B cell (primary cell): ENCODE measurements at regions not wholly inside any gene's neighbourhood (a gene's known extent, or its start where the extent isn't known, plus 50 kb on each side); places are given as distances from the start of the nearest gene placed in this dataset.

Experiments used
- ATAC-seq: fragments of 200-7000 bp; cut with Tn5 transposase; one replicate; pipeline ENCODE4 v1.10.0; 2021; ENCODE audit warnings: low read depth, mild to moderate bottlenecking, moderate number of reproducible peaks, moderate library complexity
- CTCF ChIA-PET: fragments of 350-600 bp; sonication (Branson Sonifier 250); formaldehyde crosslinking; loops from one replicate; lab custom pipeline; 2021; ENCODE audit warnings: antibody characterized with exemption, inconsistent platforms; lab: Charles Lee
- POLR2A ChIA-PET: fragments of 350-600 bp; sonication (Branson Sonifier 250); formaldehyde crosslinking; loops from one replicate; lab custom pipeline; 2021; ENCODE audit warnings: antibody characterized with exemption; lab: Charles Lee
- DNase-seq: peaks from one replicate; pipeline ENCODE4 v3.0.0; 2013
- H2AFZ ChIP-seq: 2 replicates; pipeline ENCODE4 v1.6.1; 2012; ENCODE audit warnings: mild to moderate bottlenecking, low read depth, low read length; ENCODE audit not compliant: insufficient read depth, poor library complexity, severe bottlenecking
- H3K27ac ChIP-seq, 2 donors: 1 replicate in 1 of 2; 2 replicates in 1 of 2; pipeline ENCODE4 v1.5.1; 2012 to 2013; ENCODE audit warnings: low read length in 2 of 2, mild to moderate bottlenecking in 2 of 2, moderate library complexity in 1 of 2
- H3K27me3 ChIP-seq, 4 experiments: fragments of 200-600 bp in 1 of 4; sonication (generic) in 1 of 4; replicated peaks in 1 of 4; 1 replicate in 2 of 4; 2 replicates in 2 of 4; pipeline versions ENCODE4 v1.6.1 to v1.7.0; 2013 to 2016; ENCODE audit warnings: low read length in 3 of 4, mild to moderate bottlenecking in 2 of 4, mixed read lengths in 1 of 4, moderate library complexity in 1 of 4; ENCODE audit not compliant: insufficient read depth in 4 of 4, control insufficient read depth in 3 of 4; ENCODE audit errors: control extremely low read depth in 1 of 4
- H3K36me3 ChIP-seq, 2 experiments: replicated peaks in 1 of 2; 1 replicate in 1 of 2; 2 replicates in 1 of 2; pipeline versions ENCODE4 v1.6.1 to v1.7.1; 2013; ENCODE audit warnings: low read length in 1 of 2; ENCODE audit not compliant: insufficient read depth in 2 of 2, control insufficient read depth in 1 of 2; ENCODE audit errors: control extremely low read depth in 1 of 2, extremely low read depth in 1 of 2
- H3K4me1 ChIP-seq, 2 donors: fragments of 200-600 bp in 1 of 2; sonication (generic) in 1 of 2; 1 replicate in 1 of 2; 2 replicates in 1 of 2; pipeline versions ENCODE4 v1.5.1 to v1.6.1; 2013 to 2017; ENCODE audit warnings: low read length in 2 of 2; ENCODE audit not compliant: control insufficient read depth in 2 of 2, insufficient read depth in 2 of 2
- H3K4me2 ChIP-seq: replicated peaks from 2 replicates; pipeline ENCODE3; 2012; ENCODE audit warnings: mild to moderate bottlenecking, low read depth, low read length; ENCODE audit not compliant: poor library complexity, severe bottlenecking
- H3K4me3 ChIP-seq, 5 experiments: fragments of 200-600 bp in 1 of 5; sonication (generic) in 1 of 5; 1 replicate in 3 of 5; 2 replicates in 2 of 5; pipeline versions ENCODE4 v1.5.1 to v1.7.0; 2011 to 2016; ENCODE audit warnings: low read length in 4 of 5, mild to moderate bottlenecking in 4 of 5, low read depth in 2 of 5, control low read depth in 1 of 5, moderate library complexity in 1 of 5; ENCODE audit not compliant: insufficient read depth in 1 of 5; ENCODE audit errors: control extremely low read depth in 1 of 5, extremely low read depth in 1 of 5
- H3K79me2 ChIP-seq: fragments of 200-600 bp; sonication (generic); one replicate; pipeline ENCODE4 v1.6.0; 2016; ENCODE audit warnings: low read length; ENCODE audit not compliant: control insufficient read depth, insufficient read depth
- H3K9ac ChIP-seq: fragments of 200-600 bp; sonication (generic); 2 replicates; pipeline ENCODE4 v1.6.1; 2017; ENCODE audit warnings: mild to moderate bottlenecking, low read length, moderate library complexity
- H3K9me3 ChIP-seq, 3 donors: one replicate each; pipeline versions ENCODE4 v1.6.1 to v1.7.1; 2013; ENCODE audit warnings: low read length in 2 of 3; ENCODE audit not compliant: control insufficient read depth in 2 of 3, insufficient read depth in 1 of 3; ENCODE audit errors: control extremely low read depth in 1 of 3
- H4K20me1 ChIP-seq: 2 replicates; pipeline ENCODE4 v1.6.0; 2012; ENCODE audit warnings: mild to moderate bottlenecking, low read length; ENCODE audit not compliant: insufficient read depth, control insufficient read depth, poor library complexity, severe bottlenecking
- H3K27ac Mint-ChIP-seq: one replicate; pipeline ENCODE4 v1.8.0; 2021; ENCODE audit warnings: mixed read lengths
- H3K27me3 Mint-ChIP-seq: one replicate; pipeline ENCODE4 v1.8.0; 2021; ENCODE audit warnings: mixed read lengths
- H3K4me1 Mint-ChIP-seq: one replicate; pipeline ENCODE4 v1.8.0; 2021; ENCODE audit warnings: mixed read lengths
- H3K4me3 Mint-ChIP-seq: one replicate; pipeline ENCODE4 v1.8.0; 2021; ENCODE audit warnings: mixed read lengths
- H3K9me3 Mint-ChIP-seq: one replicate; pipeline ENCODE4 v1.8.0; 2022; ENCODE audit warnings: mixed read lengths; ENCODE audit not compliant: insufficient read depth
- CTCF ChIP-seq: fragments of 200-600 bp; IDR thresholded peaks from one replicate; pipeline ENCODE4 v1.8.0; 2022; ENCODE audit warnings: antibody characterized with exemption, mild to moderate bottlenecking
- EZH2 ChIP-seq: IDR thresholded peaks from 2 replicates; pipeline ENCODE4 v1.6.1; 2012; ENCODE audit warnings: borderline replicate concordance, low read depth, mild to moderate bottlenecking, moderate library complexity, low read length; ENCODE audit not compliant: insufficient read depth, poor library complexity, severe bottlenecking
- WGBS: methylation state at CpG from one replicate; pipeline ENCODE4 v1.1.5; 2013; ENCODE audit warnings: missing lambda C conversion rate; ENCODE audit not compliant: insufficient coverage; 5-methylcytosine and 5-hydroxymethylcytosine counted together
- intact Hi-C: fragments of 100-400 bp; cut with micrococcal nuclease; formaldehyde crosslinking; loops from one replicate; pipeline ENCODE4 v1.10.0; 2022

DNA sequence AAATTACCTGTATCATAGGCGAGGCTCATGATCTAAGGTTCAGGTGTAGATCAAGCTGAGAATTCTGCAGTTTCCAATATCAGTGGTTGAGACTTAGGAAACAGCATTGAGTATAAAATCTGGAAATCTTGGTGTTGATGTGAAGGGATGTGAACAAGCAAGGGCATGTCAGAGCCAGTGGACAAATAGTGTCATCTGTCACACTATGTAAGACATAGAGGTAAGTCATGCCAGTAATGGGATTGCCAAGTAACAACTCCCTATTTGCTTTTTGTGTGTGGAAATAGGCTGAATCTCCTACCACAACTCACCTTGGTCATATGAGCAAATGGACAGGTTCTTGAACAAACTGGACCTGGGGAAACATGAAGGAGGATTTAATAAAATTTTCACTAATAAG lies 334.5 kb upstream of the EMCN start:
- no peaks in the 10 kb centered on the region for H3K27me3 ChIP-seq
- H3K9me3 ChIP-seq = peaks cover 0 to 2% (median 0%) of the 10 kb centered on the region in 3 donors
- CTCF ChIA-PET = no interaction called here
- Mint-ChIP-seq H3K27me3 (no peaks in the 10 kb centered on the region), H3K4me3 (no peak overlapping the region), H3K4me1 (no peaks in the 10 kb centered on the region), H3K27ac (no peak overlapping the region), H3K9me3 (no peaks in the 10 kb centered on the region)
- no peak for DNase-seq
- no peaks in the 10 kb centered on the region for H3K36me3 ChIP-seq
- H4K20me1 ChIP-seq = no peaks in the 10 kb centered on the region
- H2AFZ ChIP-seq = no peak overlapping the region
- no peak overlapping the region for H3K4me2 ChIP-seq
- TF ChIP-seq CTCF = no peak
- TF ChIP-seq EZH2 = no peak
- no peak for ATAC-seq
- H3K79me2 ChIP-seq = no peaks in the 10 kb centered on the region
- no peaks in the 10 kb centered on the region for H3K4me1 ChIP-seq
- POLR2A ChIA-PET = no interaction called here
- intact Hi-C loops = no loop called here
- 67% methylated on average over 1 of the region's 1 CpG for WGBS
- H3K9ac ChIP-seq = no peak overlapping the region
- no peak overlapping the region for H3K4me3 ChIP-seq
- no peak overlapping the region for H3K27ac ChIP-seq

DNA sequence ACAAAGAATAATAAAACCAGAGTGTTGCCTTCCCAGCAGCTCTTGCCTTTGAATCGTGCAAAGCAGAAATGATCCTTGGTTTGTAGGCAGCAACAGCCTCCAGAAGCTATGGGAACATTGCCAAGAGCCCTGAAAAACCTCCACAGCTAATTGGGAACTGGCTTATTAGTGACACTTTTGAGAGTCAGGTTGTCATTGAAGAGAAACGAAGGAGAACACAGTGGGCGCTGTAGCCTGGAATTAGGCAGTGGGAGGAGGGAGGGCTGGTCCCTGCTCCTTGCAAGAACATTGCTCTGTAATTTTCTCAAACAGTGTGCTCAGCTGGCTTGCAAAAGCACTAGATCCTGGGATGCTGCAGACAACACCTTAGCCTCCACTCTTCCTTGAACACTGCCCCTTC lies 331.5 kb upstream of the EMCN start:
- Mint-ChIP-seq H3K4me3 (no peak overlapping the region), H3K27me3 (no peaks in the 10 kb centered on the region), H3K9me3 (no peaks in the 10 kb centered on the region), H3K27ac (no peak overlapping the region), H3K4me1 (no peaks in the 10 kb centered on the region)
- Histone ChIP-seq H3K4me2 (no peak overlapping the region), H3K4me3 (no peak overlapping the region), H3K27ac (no peak overlapping the region), H3K27me3 (no peaks in the 10 kb centered on the region), H3K9me3 (peaks cover 0 to 2% (median 0%) of the 10 kb centered on the region in 3 donors), H4K20me1 (no peaks in the 10 kb centered on the region), H3K79me2 (no peaks in the 10 kb centered on the region), H2AFZ (no peak overlapping the region), H3K4me1 (no peaks in the 10 kb centered on the region), H3K9ac (no peak overlapping the region), H3K36me3 (no peaks in the 10 kb centered on the region)
- intact Hi-C loops = no loop called here
- TF ChIP-seq EZH2 (no peak), CTCF (no peak)
- ATAC-seq = no peak
- WGBS = 96% methylated on average over 3 of the region's 3 CpGs
- CTCF ChIA-PET = interaction anchor here (1.0 to 1.1 kb wide), 2 partner anchors 881 to 1414 kb away, joined by 4 to 5 read pairs; no protein-coding TSS in a partner anchor
- no peak for DNase-seq
- POLR2A ChIA-PET = no interaction called here
